IMR-90 (cell line): ENCODE measurements at regions not wholly inside any gene's neighbourhood (a gene's known extent, or its start where the extent isn't known, plus 50 kb on each side); places are given as distances from the start of the nearest gene placed in this dataset.

Source experiments
- ATAC-seq: fragments of 200-7000 bp; cut with Tn5 transposase; 2 replicates; pipeline ENCODE4 v1.9.1; 2020; ENCODE audit warnings: low read depth, mild to moderate bottlenecking, moderate library complexity
- BruUV-seq: library from RNA; stranded (reverse); fragments of 400-500 nt; replicated peaks from 2 replicates; lab custom pipeline; 2021; lab: Mats Ljungman, UMichigan
- CTCF ChIA-PET: fragments of 300-600 bp; formaldehyde crosslinking; extraction: SDS; loops from one replicate; lab custom pipeline; 2021; ENCODE audit warnings: antibody characterized with exemption; lab: Yijun Ruan, JAX
- POLR2A ChIA-PET: fragments of 300-600 bp; sonication (Branson Sonifier 250); formaldehyde crosslinking; loops from one replicate; lab custom pipeline; 2022; ENCODE audit warnings: antibody characterized with exemption; ENCODE audit not compliant: unreplicated experiment; lab: Charles Lee
- DNase-seq: peaks from one replicate; pipeline ENCODE4 v3.0.0; 2013
- H2AFZ ChIP-seq: replicated peaks from 2 replicates; pipeline ENCODE3; 2013; ENCODE audit warnings: low read length, mild to moderate bottlenecking; ENCODE audit not compliant: poor library complexity
- H2AK5ac ChIP-seq: 2 replicates; pipeline ENCODE4 v1.6.1; 2013; ENCODE audit warnings: low read depth, low read length, inconsistent platforms
- H2AK9ac ChIP-seq: replicated peaks from 2 replicates; pipeline ENCODE3; 2013; ENCODE audit warnings: mild to moderate bottlenecking, low read depth, low read length, moderate library complexity; ENCODE audit not compliant: poor library complexity
- H2BK120ac ChIP-seq: 2 replicates; pipeline ENCODE4 v1.6.1; 2013; ENCODE audit warnings: low read depth, low read length, inconsistent platforms
- H2BK15ac ChIP-seq: 3 replicates; pipeline ENCODE4 v1.6.1; 2013; ENCODE audit warnings: low read depth, low read length, inconsistent platforms
- H2BK20ac ChIP-seq: 2 replicates; pipeline ENCODE4 v1.6.1; 2013; ENCODE audit warnings: low read depth, mild to moderate bottlenecking, inconsistent platforms, low read length, moderate library complexity
- H2BK5ac ChIP-seq: 2 replicates; pipeline ENCODE4 v1.6.1; 2013; ENCODE audit warnings: mild to moderate bottlenecking, low read depth, low read length, inconsistent platforms; ENCODE audit not compliant: poor library complexity, severe bottlenecking
- H3K14ac ChIP-seq: replicated peaks from 2 replicates; pipeline ENCODE4 v1.6.1; 2013; ENCODE audit warnings: low read depth, low read length, inconsistent platforms
- H3K18ac ChIP-seq: 2 replicates; pipeline ENCODE4 v1.6.1; 2013; ENCODE audit warnings: low read depth, low read length, control low read depth
- H3K23ac ChIP-seq: 2 replicates; pipeline ENCODE4 v1.6.1; 2013; ENCODE audit warnings: low read depth, low read length, inconsistent platforms
- H3K27ac ChIP-seq: 2 replicates; pipeline ENCODE4 v1.5.1; 2013; ENCODE audit warnings: mild to moderate bottlenecking, control low read depth, low read length; ENCODE audit not compliant: insufficient read depth
- H3K27me3 ChIP-seq: 2 replicates; pipeline ENCODE4 v1.6.1; 2013; ENCODE audit warnings: low read length; ENCODE audit not compliant: control insufficient read depth, insufficient read depth
- H3K36me3 ChIP-seq: 2 replicates; pipeline ENCODE4 v1.6.1; 2013; ENCODE audit warnings: low read length, mixed read lengths; ENCODE audit not compliant: control insufficient read depth, insufficient read depth
- H3K4ac ChIP-seq: 2 replicates; pipeline ENCODE4 v1.6.1; 2013; ENCODE audit warnings: low read depth, low read length, inconsistent platforms
- H3K4me1 ChIP-seq: 2 replicates; pipeline ENCODE4 v1.6.1; 2013; ENCODE audit warnings: low read length, mixed read lengths; ENCODE audit not compliant: control insufficient read depth, insufficient read depth
- H3K4me2 ChIP-seq: 2 replicates; pipeline ENCODE4 v1.6.1; 2013; ENCODE audit warnings: low read depth, mild to moderate bottlenecking, control low read depth, low read length, moderate library complexity
- H3K4me3 ChIP-seq: 2 replicates; pipeline ENCODE4 v1.5.1; 2013; ENCODE audit warnings: low read depth, mild to moderate bottlenecking, control low read depth, low read length, moderate library complexity; ENCODE audit not compliant: insufficient read depth
- H3K56ac ChIP-seq: 2 replicates; pipeline ENCODE4 v1.6.1; 2013; ENCODE audit warnings: low read length, inconsistent platforms; ENCODE audit not compliant: insufficient read depth; ENCODE audit errors: extremely low read depth
- H3K79me1 ChIP-seq, 2 experiments: 2 replicates each; pipeline ENCODE4 v1.6.1; 2013; ENCODE audit warnings: low read length in 2 of 2, inconsistent platforms in 1 of 2, low read depth in 1 of 2
- H3K9ac ChIP-seq: 2 replicates; pipeline ENCODE4 v1.6.1; 2013; ENCODE audit warnings: low read depth, low read length, control low read depth
- H3K9me1 ChIP-seq: 2 replicates; pipeline ENCODE4 v1.6.1; 2013; ENCODE audit warnings: low read length, inconsistent platforms; ENCODE audit not compliant: insufficient read depth
- H3K9me3 ChIP-seq: 2 replicates; pipeline ENCODE4 v1.6.1; 2013; ENCODE audit warnings: low read length; ENCODE audit not compliant: control insufficient read depth, insufficient read depth
- H4K20me1 ChIP-seq: 2 replicates; pipeline ENCODE4 v1.6.1; 2013; ENCODE audit warnings: low read length, inconsistent platforms; ENCODE audit not compliant: insufficient read depth
- H4K5ac ChIP-seq: 2 replicates; pipeline ENCODE4 v1.6.1; 2013; ENCODE audit warnings: mild to moderate bottlenecking, low read depth, low read length, control low read depth
- H4K8ac ChIP-seq, 2 experiments: 2 replicates each; pipeline ENCODE4 v1.6.1; 2013; ENCODE audit warnings: low read depth in 2 of 2, low read length in 2 of 2, control low read depth in 1 of 2, inconsistent platforms in 1 of 2
- H4K91ac ChIP-seq: 2 replicates; pipeline ENCODE4 v1.6.1; 2013; ENCODE audit warnings: low read depth, low read length, inconsistent platforms; ENCODE audit not compliant: insufficient read depth
- BHLHE40 ChIP-seq: fragments of 150-350 bp; IDR thresholded peaks from 2 replicates; pipeline ENCODE4 v1.6.1; 2016; ENCODE audit warnings: mild to moderate bottlenecking, low read depth, low read length
- CHD1 ChIP-seq: IDR thresholded peaks from 2 replicates; pipeline ENCODE4 v1.6.1; 2012; ENCODE audit warnings: low read depth, low read length, improper control_type of control experiment
- CTCF ChIP-seq: conservative IDR thresholded peaks from 2 replicates; pipeline ENCODE4 v1.5.1; 2012; ENCODE audit warnings: mild to moderate bottlenecking, low read depth, low read length, improper control_type of control experiment
- FOS ChIP-seq: fragments of 150-350 bp; IDR thresholded peaks from 2 replicates; pipeline ENCODE4 v1.6.1; 2016; ENCODE audit warnings: low read depth, low read length
- MAFK ChIP-seq: IDR thresholded peaks from 2 replicates; pipeline ENCODE4 v1.6.1; 2012; ENCODE audit warnings: low read depth, low read length, improper control_type of control experiment
- MXI1 ChIP-seq: IDR thresholded peaks from 2 replicates; pipeline ENCODE4 v1.6.1; 2012; ENCODE audit warnings: low read depth, mild to moderate bottlenecking, low read length, moderate library complexity, borderline replicate concordance
- NFE2L2 ChIP-seq: fragments of 150-350 bp; IDR thresholded peaks from 2 replicates; pipeline ENCODE4 v1.6.1; 2016; ENCODE audit warnings: low read depth, mild to moderate bottlenecking, low read length
- POLR2A ChIP-seq: IDR thresholded peaks from 2 replicates; pipeline ENCODE4 v1.6.1; 2012; ENCODE audit warnings: mild to moderate bottlenecking, low read depth, low read length
- RAD21 ChIP-seq: IDR thresholded peaks from 2 replicates; pipeline ENCODE4 v1.6.1; 2012; ENCODE audit warnings: low read length, improper control_type of control experiment
- RFX5 ChIP-seq: IDR thresholded peaks from 2 replicates; pipeline ENCODE4 v1.8.0; 2012; ENCODE audit warnings: low read depth, mild to moderate bottlenecking, low read length, moderate library complexity
- USF2 ChIP-seq: fragments of 150-350 bp; IDR thresholded peaks from 2 replicates; pipeline ENCODE4 v1.6.1; 2017; ENCODE audit warnings: mild to moderate bottlenecking, antibody characterized with exemption, low read length, low read depth
- WGBS, 2 experiments: methylation state at CpG; one replicate each; pipeline versions ENCODE4 v1.1.5 to v1.1.7; 2013; ENCODE audit warnings: missing lambda C conversion rate in 2 of 2; ENCODE audit not compliant: insufficient read length in 1 of 2; ENCODE audit errors: extremely low coverage in 2 of 2; 5-methylcytosine and 5-hydroxymethylcytosine counted together
- dilution Hi-C: fragments of 300-500 bp; cut with HindIII; formaldehyde crosslinking; loops from one replicate; pipeline ENCODE4 v1.14.3; 2018; ENCODE audit warnings: low sequenced_read_pairs; ENCODE audit not compliant: unreplicated experiment
- in situ Hi-C: fragments of 300-500 bp; cut with MboI; formaldehyde crosslinking; loops from 3 replicates; pipeline ENCODE4 v1.14.3; 2019; ENCODE audit warnings: low sequenced_read_pairs, inconsistent platforms, mixed read lengths
- intact Hi-C: fragments of 100-400 bp; cut with micrococcal nuclease; formaldehyde crosslinking; loops from 2 replicates; pipeline ENCODE4 v1.10.0; 2022

GRCh38 chr10:128643658-128644057 lies 517.4 kb upstream of the MKI67 start:
- dilution Hi-C loops, result no loop called here
- H3K4me3 ChIP-seq, result no peak overlapping the region
- H3K18ac ChIP-seq, result no peak overlapping the region
- no peak overlapping the region for H3K4me2 ChIP-seq
- no peaks in the 10 kb centered on the region for H3K27me3 ChIP-seq
- H4K20me1 ChIP-seq, result no peaks in the 10 kb centered on the region
- no peak overlapping the region for H3K56ac ChIP-seq
- no peak overlapping the region for H3K27ac ChIP-seq
- no peaks in the 10 kb centered on the region for H3K9me1 ChIP-seq
- no TSS peak for BruUV-seq
- WGBS, 2 experiments, result no CpG with 5 or more reads among the region's 1 CpG
- no peak overlapping the region for H4K91ac ChIP-seq
- H3K4ac ChIP-seq, result no peak overlapping the region
- intact Hi-C loops, result no loop called here
- peaks cover 17% of the 10 kb centered on the region for H3K9me3 ChIP-seq
- H3K9ac ChIP-seq, result no peak overlapping the region
- H3K36me3 ChIP-seq, result no peaks in the 10 kb centered on the region
- no peak overlapping the region for H3K14ac ChIP-seq
- H2BK5ac ChIP-seq, result no peak overlapping the region
- H3K23ac ChIP-seq, result no peak overlapping the region
- H4K8ac ChIP-seq, result no peak overlapping the region
- no peak overlapping the region for H2BK120ac ChIP-seq
- no peak overlapping the region for H4K5ac ChIP-seq
- DNase-seq, result no peak
- no peaks in the 10 kb centered on the region for H3K79me1 ChIP-seq
- in situ Hi-C loops, result no loop called here
- TF ChIP-seq BHLHE40, result no peak
- TF ChIP-seq FOS, result no peak
- TF ChIP-seq USF2, result no peak
- TF ChIP-seq RFX5, result no peak
- no peak for TF ChIP-seq POLR2A
- no peak for TF ChIP-seq CHD1
- no peak for TF ChIP-seq NFE2L2
- TF ChIP-seq RAD21, result no peak
- no peak for TF ChIP-seq MXI1
- TF ChIP-seq CTCF, result no peak
- no peak for TF ChIP-seq MAFK
- H2BK15ac ChIP-seq, result no peak overlapping the region
- no peak overlapping the region for H2AK5ac ChIP-seq
- H2AK9ac ChIP-seq, result no peak overlapping the region
- H2AFZ ChIP-seq, result no peak overlapping the region
- ATAC-seq, result no peak
- H3K4me1 ChIP-seq, result no peaks in the 10 kb centered on the region
- POLR2A ChIA-PET, result no interaction called here
- CTCF ChIA-PET, result no interaction called here
- no peak overlapping the region for H2BK20ac ChIP-seq
